M059J (cell line): ENCODE measurements at regions not wholly inside any gene's neighbourhood (a gene's known extent, or its start where the extent isn't known, plus 50 kb on each side); places are given as distances from the start of the nearest gene placed in this dataset.

Source experiments
- DNase-seq: peaks from one replicate; pipeline ENCODE4 v3.0.0-alpha.2; 2012; ENCODE audit warnings: low read depth

GRCh38 chrX:2640436-2641150 is 50.5 kb upstream of the CD99 start:
- DNase-seq: no peak

GRCh38 chrX:2638279-2638678 is 52.8 kb upstream of the CD99 start:
- no peak for DNase-seq

GRCh38 chrX:2635342-2635741 is 55.8 kb upstream of the CD99 start:
- no peak for DNase-seq

- DNase-seq: peak; percentile 24
Observed at GRCh38 chrX:2632533-2633504, 58.3 kb upstream of the CD99 start.

- DNase-seq: no peak
Observed at GRCh38 chrX:2631743-2632532, 59.2 kb upstream of the CD99 start.

GRCh38 chrX:2630935-2631742 is 60.0 kb upstream of the CD99 start:
- peak; percentile 9 for DNase-seq

- peak; percentile 24 for DNase-seq
Observed at GRCh38 chrX:2630008-2630934, 60.8 kb upstream of the CD99 start.

DNA sequence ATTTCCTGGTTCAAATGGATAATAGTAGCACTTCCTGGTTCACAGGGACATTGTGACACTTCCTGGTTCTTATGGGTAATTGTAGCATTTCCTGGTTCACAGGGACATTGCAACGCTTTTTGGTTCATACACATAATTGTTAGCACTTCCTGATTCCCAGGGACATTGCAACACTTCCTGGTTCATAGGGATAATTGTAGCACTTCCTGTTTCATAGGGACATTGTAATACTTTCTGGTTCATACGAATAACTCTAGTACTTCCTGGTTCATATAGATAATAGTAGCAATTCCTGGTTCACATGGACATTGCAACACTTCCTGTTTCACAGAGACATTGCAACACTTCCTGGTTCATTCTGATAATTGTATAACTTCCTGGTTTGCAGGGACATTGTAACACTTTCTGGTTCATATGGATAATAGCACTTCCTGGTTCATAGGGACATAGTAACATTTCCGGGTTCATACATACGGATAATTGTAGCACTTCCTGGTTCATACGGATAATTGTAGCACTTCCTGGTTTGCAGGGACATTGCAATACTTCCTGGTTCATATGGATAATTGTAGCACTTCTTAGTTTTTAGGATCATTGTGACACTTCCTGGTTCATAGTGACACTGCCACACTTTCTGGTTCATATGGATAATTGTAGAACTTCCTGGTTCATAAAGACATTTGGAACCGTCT is 61.6 kb upstream of the CD99 start:
- DNase-seq: no peak

DNA sequence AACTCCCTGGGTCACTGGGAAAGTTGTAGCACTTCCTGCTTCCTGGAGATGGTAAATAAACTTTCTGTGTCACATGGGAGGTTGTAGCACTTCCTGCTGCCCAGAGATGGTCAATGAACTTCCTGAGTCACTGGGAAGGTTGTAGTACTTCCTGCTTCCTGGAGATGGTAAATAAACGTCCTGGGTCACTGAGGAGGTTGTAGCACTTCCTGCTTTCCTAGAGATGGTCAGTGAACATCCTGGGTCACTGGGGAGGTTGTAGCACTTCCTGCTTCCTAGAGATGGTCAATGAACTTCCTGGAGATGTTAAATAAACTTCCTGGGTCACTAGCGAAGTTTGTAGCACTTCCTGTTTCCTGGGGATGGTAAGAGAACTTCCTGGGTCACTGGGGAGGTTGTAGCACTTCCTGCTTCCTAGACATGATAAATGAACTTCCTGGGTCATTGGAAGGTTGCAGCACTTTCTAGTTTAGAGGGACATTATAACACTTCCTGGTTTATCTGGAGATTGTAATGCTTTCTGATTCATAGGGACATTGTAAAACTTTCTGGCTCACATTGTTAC is 62.3 kb upstream of the CD99 start:
- DNase-seq: no peak

DNA sequence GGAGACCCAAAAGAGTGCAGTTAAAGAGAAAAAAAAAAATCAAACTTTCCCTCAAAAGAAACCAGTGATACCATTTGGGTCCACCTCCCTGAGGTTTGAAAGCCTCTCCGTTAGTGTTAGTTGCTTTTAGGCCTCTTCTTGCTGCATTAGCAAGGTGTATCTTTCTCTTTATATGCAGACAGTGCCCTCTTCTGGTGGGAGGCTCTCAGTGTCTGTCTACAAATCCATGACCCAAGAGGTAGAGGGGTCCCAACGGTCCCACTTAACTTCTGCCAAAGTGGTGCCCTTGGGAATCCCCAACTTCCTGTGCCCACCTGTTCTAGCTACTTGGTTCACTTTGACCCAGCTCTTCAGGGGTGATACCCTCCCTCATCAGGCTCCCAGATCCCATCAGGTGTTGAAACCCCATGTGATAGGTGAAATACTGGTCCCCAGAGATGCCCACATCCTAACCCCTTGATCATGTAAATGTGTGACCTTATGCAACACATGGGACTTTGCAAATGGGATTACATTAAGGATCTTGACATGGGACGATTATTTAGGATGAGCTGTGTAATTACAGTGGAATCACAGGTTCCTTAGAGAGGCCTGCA is 63.7 kb upstream of the CD99 start:
- DNase-seq: peak; percentile 46

DNA sequence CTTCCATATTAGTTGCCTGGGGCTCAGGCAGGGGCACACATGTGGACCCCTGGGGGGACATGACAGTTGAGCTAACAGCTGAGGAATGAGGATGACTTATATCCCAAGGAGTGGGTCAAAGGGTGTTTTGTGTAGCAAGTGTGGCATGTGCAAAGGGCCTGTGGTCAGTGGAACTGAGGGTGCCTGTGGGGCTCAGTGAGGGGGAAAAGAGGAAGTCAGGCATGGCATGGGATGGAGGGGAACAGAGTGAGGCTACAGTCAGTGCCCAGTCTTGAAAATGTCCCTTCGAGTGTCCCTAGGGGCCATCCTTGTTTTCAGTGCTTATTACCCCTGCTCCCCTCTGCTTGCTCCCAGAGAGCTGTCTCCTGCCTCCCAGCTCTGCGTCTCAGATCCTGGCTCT is 64.3 kb upstream of the CD99 start:
- DNase-seq: no peak

- DNase-seq: no peak
Observed at GRCh38 chrX:2620576-2620975, 70.5 kb upstream of the CD99 start.

GRCh38 chrX:2618516-2618915 is 72.6 kb upstream of the CD99 start:
- DNase-seq: no peak

DNA sequence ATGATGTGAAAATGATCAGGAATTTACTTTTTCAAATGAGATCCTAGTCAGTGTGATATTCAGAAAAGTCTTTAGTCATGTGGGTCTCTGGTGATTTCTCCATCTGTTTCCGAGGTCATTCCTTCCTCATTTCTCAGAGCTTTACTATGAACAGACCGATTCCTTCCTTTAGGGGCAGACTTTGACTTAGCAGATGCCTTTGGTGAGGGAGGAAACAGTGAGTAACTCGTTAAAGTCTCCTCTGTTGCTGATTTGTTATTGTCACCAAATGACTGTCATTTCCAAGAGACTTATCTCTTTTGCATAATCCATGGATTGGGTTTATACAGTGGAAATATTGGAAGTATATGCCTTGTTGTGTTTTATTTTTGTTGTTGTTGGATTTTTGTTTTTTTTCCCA is 76.2 kb upstream of the CD99 start:
- peak; percentile 67 for DNase-seq

DNA sequence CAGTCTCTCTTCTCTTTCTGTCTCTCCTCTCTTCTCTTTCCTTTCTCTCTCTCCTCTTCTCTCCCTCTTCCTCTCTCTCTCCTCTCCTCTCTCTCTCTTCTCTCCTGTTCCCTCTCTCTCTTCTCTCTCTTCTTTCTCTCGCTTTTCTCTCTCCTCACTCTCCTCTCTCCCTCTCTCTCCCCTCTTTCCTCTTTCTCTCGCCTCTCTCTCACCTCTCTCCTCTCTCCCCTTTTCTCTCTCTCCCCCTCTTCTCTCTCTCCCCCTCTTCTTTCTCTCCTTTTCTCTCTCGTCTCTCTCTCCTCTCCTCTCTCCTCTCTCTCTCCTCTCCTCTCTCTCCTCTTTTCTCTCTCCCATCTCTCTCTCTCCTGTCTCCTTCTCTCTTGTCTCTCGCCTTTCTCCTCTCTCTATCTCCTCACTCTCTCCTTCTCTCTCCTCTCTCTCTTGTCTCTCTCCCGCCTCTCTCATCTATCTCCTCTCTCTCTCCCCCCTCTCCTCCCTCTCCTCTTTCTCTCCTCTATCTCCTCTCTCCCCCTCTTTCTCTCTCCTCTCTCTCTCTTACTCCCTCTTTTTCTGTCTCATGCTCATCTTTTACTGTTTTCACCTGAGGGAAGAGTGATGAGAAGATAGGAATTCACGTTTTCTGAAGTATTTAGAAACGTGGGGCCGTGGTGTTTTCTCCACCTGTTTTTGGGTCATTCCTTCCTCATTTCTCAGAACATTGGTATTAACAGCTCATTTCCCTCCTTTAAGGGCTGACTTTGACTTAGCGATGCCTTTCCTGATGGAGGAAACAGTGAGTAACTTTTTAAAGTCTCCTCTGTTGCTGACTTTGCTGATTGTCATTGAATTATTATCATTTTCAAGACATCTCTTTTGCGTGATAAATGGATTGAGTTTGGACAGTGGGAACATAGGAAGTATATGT is 80.6 kb upstream of the CD99 start:
- peak; percentile 23 for DNase-seq

GRCh38 chrX:2609431-2610238 is 81.5 kb upstream of the CD99 start:
- DNase-seq: peak; percentile 49
